NCI-H146 treated with DMSO at 0.1 percent for 48 hours (cell line): ENCODE measurements at regions not wholly inside any gene's neighbourhood (a gene's known extent, or its start where the extent isn't known, plus 50 kb on each side); places are given as distances from the start of the nearest gene placed in this dataset.

Experiments
- DNase-seq: peaks from one replicate; lab custom pipeline; 2025; ENCODE audit not compliant: unreplicated experiment; lab: John Stamatoyannopoulos, UW

- DNase-seq, result no peak
Measured at GRCh38 chr4:13840502-13841190, 213.1 kb upstream of the BOD1L1 start.

GRCh38 chr4:13844740-13845139 lies 217.2 kb upstream of the BOD1L1 start:
- no peak for DNase-seq

- DNase-seq, result no peak
Measured at GRCh38 chr4:13849778-13850177, 222.3 kb upstream of the BOD1L1 start.

- DNase-seq, result no peak
Measured at GRCh38 chr4:13851085-13851940, 223.8 kb upstream of the BOD1L1 start.

- no peak for DNase-seq
Measured at GRCh38 chr4:13852411-13852810, 224.9 kb upstream of the BOD1L1 start.

GRCh38 chr4:13856387-13856786 lies 228.9 kb upstream of the BOD1L1 start:
- no peak for DNase-seq

- no peak for DNase-seq
Measured at GRCh38 chr4:13857397-13857796, 229.9 kb upstream of the BOD1L1 start.

- no peak for DNase-seq
Measured at GRCh38 chr4:13857800-13858199, 230.3 kb upstream of the BOD1L1 start.

- no peak for DNase-seq
Measured at GRCh38 chr4:13859423-13859822, 231.9 kb upstream of the BOD1L1 start.

- no peak for DNase-seq
Measured at GRCh38 chr4:13860126-13860525, 232.6 kb upstream of the BOD1L1 start.

GRCh38 chr4:13865871-13866669 lies 238.5 kb upstream of the BOD1L1 start:
- DNase-seq, result no peak

- DNase-seq, result no peak
Measured at GRCh38 chr4:13866881-13867280, 239.4 kb upstream of the BOD1L1 start.

GRCh38 chr4:13872155-13872554 lies 244.6 kb upstream of the BOD1L1 start:
- no peak for DNase-seq

- no peak for DNase-seq
Measured at GRCh38 chr4:13872955-13873354, 245.4 kb upstream of the BOD1L1 start.

- DNase-seq, result no peak
Measured at GRCh38 chr4:13875181-13875580, 247.7 kb upstream of the BOD1L1 start.

- no peak for DNase-seq
Measured at GRCh38 chr4:13876131-13876530, 248.6 kb upstream of the BOD1L1 start.

GRCh38 chr4:13876940-13877339 lies 249.4 kb upstream of the BOD1L1 start:
- no peak for DNase-seq

GRCh38 chr4:13877626-13878025 lies 250.1 kb upstream of the BOD1L1 start:
- no peak for DNase-seq

GRCh38 chr4:13881892-13882291 lies 254.4 kb upstream of the BOD1L1 start:
- no peak for DNase-seq

GRCh38 chr4:13887010-13887409 lies 259.5 kb upstream of the BOD1L1 start:
- no peak for DNase-seq

GRCh38 chr4:13888112-13888511 lies 260.6 kb upstream of the BOD1L1 start:
- DNase-seq, result no peak

GRCh38 chr4:13891544-13891939 lies 264.0 kb upstream of the BOD1L1 start:
- no peak for DNase-seq
